ENCODE measurements at regions not wholly inside any gene's neighbourhood (a gene's known extent, or its start where the extent isn't known, plus 50 kb on each side); places are given as distances from the start of the nearest gene placed in this dataset.

DNA sequence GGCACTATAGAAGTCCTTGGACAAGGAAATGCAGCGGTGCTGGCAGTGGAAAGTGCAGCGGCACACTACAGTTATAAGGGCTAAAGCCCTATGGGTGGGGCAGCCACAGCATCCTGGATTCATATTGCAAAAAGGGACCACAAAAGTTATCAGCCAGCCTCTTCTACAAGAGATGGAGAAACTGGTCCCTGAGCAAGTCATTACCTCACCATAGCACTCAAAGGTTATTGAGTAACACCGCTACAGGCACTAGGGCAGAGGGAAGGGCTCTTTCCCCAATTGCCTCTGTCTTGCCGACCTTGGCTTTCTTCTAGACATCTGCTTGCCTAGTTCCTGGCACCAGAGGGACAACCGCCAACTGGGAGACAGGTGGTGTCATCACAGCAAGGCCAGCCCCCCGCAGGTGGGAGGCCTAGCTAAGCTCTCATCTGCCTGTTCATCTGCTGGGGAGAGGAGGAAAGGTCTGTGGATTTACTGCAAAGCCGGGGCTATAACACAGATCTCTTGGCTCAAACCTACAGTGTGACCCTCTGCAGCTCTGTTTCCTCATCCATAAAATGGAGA is 600.0 kb downstream of the BCOR start:
- no peaks in the 10 kb centered on the region for H3K9me3 ChIP-seq (ENCODE audit: insufficient read depth, low read length)

DNA sequence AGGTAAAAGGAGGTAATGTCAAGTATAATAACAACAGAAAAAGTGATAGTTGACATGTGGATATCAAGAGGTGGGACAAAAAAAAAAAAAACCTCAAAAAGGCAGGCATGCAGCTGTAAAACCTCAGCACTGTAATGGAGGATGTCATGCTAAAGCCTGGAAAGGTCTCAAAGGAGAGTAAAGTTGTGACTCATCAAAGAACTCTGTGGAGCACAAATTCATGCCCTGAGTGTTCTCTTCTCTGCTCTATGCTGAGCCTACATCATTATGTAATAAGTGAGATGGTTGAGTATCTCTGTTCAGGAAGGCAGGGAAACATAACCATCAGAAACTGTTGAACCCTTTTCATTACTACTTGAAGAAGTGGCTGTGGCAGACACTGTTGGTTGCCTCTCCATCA is 597.8 kb downstream of the BCOR start:
- Histone ChIP-seq H3K9ac (ENCODE audit: low read length) (no peak overlapping the region), H3K27me3 (ENCODE audit: low read depth, low read length) (peaks cover 26% of the 10 kb centered on the region), H3K27ac (ENCODE audit: low read length) (no peak overlapping the region), H3K4me2 (ENCODE audit: low read length) (no peak overlapping the region), H4K20me1 (ENCODE audit: insufficient read depth, low read length) (no peaks in the 10 kb centered on the region), H3K36me3 (replicated peaks; ENCODE audit: low read depth, low read length) (no peaks in the 10 kb centered on the region), H3K4me1 (ENCODE audit: low read length) (no peaks in the 10 kb centered on the region), H3K9me3 (ENCODE audit: insufficient read depth, low read length) (no peaks in the 10 kb centered on the region), H2AFZ (ENCODE audit: low read depth, low read length) (no peak overlapping the region), H3K79me2 (ENCODE audit: low read length) (no peaks in the 10 kb centered on the region), H3K4me3 (ENCODE audit: low read length) (no peak overlapping the region)
- no peak for TF ChIP-seq EZH2phosphoT487 (IDR thresholded peaks at IDR 0.05; ENCODE audit: low read depth)
- TF ChIP-seq, protein P1, sequence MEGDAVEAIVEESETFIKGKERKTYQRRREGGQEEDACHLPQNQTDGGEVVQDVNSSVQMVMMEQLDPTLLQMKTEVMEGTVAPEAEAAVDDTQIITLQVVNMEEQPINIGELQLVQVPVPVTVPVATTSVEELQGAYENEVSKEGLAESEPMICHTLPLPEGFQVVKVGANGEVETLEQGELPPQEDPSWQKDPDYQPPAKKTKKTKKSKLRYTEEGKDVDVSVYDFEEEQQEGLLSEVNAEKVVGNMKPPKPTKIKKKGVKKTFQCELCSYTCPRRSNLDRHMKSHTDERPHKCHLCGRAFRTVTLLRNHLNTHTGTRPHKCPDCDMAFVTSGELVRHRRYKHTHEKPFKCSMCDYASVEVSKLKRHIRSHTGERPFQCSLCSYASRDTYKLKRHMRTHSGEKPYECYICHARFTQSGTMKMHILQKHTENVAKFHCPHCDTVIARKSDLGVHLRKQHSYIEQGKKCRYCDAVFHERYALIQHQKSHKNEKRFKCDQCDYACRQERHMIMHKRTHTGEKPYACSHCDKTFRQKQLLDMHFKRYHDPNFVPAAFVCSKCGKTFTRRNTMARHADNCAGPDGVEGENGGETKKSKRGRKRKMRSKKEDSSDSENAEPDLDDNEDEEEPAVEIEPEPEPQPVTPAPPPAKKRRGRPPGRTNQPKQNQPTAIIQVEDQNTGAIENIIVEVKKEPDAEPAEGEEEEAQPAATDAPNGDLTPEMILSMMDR (IDR thresholded peaks at IDR 0.05; ENCODE audit: low read depth, low read length), result no peak

More for the DNA sequence above, 600.0 kb downstream of the BCOR start:
- H3K9ac ChIP-seq (ENCODE audit: low read length), result no peak overlapping the region
- H3K4me2 ChIP-seq (ENCODE audit: low read length), result no peak overlapping the region
- no peaks in the 10 kb centered on the region for H4K20me1 ChIP-seq (ENCODE audit: insufficient read depth, low read length)
- no peak overlapping the region for H2AFZ ChIP-seq (ENCODE audit: low read depth, low read length)
- H3K36me3 ChIP-seq (replicated peaks; ENCODE audit: low read depth, low read length), result no peaks in the 10 kb centered on the region
- no peak overlapping the region for H3K4me3 ChIP-seq (ENCODE audit: low read length)
- H3K27me3 ChIP-seq (ENCODE audit: low read depth, low read length), result peaks cover 32% of the 10 kb centered on the region
- no peaks in the 10 kb centered on the region for H3K79me2 ChIP-seq (ENCODE audit: low read length)
- peaks cover 16% of the 10 kb centered on the region for H3K4me1 ChIP-seq (ENCODE audit: low read length)
- TF ChIP-seq EZH2phosphoT487 (IDR thresholded peaks at IDR 0.05; ENCODE audit: low read depth), result no peak
- TF ChIP-seq, protein P1 (IDR thresholded peaks at IDR 0.05; ENCODE audit: low read depth, low read length), result no peak
- no peak overlapping the region for H3K27ac ChIP-seq (ENCODE audit: low read length)

DNA sequence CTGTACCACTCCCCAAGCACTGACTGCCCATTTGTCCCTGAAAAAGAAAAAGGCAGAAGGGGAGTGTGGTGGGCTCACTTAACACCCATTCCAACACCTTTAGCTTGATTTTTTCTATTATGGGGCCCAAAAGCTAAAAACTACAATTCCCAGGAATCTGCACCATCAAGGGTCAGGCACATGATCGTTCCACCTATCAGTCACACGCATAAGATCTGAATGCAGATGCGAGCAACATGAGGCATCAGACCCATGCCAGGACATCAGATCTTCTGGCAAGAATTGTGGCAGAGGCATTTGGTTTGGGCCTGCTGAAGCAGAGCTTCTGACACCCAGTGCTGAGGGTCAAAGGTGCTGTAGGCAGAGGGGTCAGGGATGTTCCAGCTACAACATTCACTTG is 595.9 kb downstream of the BCOR start:
- Histone ChIP-seq H2AFZ (ENCODE audit: low read depth, low read length) (no peak overlapping the region), H3K9ac (ENCODE audit: low read length) (no peak overlapping the region), H3K79me2 (ENCODE audit: low read length) (no peaks in the 10 kb centered on the region), H3K4me3 (ENCODE audit: low read length) (no peak overlapping the region), H3K27ac (ENCODE audit: low read length) (no peak overlapping the region), H3K9me3 (ENCODE audit: insufficient read depth, low read length) (no peaks in the 10 kb centered on the region), H3K4me2 (ENCODE audit: low read length) (no peak overlapping the region), H4K20me1 (ENCODE audit: insufficient read depth, low read length) (no peaks in the 10 kb centered on the region), H3K36me3 (replicated peaks; ENCODE audit: low read depth, low read length) (no peaks in the 10 kb centered on the region), H3K4me1 (ENCODE audit: low read length) (no peaks in the 10 kb centered on the region; the same call in 1 of the 2 replicates), H3K27me3 (ENCODE audit: low read depth, low read length) (peaks cover 24% of the 10 kb centered on the region)
- TF ChIP-seq, protein P1 (IDR thresholded peaks at IDR 0.05; ENCODE audit: low read depth, low read length), result no peak
- no peak for TF ChIP-seq EZH2phosphoT487 (IDR thresholded peaks at IDR 0.05; ENCODE audit: low read depth)

DNA sequence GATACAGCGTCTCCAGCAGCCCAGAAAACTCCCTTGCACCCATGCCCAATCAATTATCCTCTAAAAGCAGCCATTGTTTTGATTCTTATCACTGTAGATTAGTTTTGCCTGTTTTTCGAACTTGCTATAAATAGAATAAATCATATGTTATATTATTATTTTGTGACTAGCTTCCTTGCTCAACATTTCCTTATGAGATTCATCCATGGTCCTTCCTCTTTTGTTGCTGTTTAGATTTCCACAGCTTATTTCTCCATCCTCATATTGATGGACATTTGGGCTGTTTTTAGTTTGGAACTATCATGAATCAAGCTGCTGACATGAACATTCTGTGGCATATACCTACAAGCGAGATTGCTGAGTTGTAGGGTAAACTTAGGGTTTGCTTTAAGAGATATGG is 595.3 kb downstream of the BCOR start:
- no peak overlapping the region for H3K27ac ChIP-seq (ENCODE audit: low read length)
- H3K4me2 ChIP-seq (ENCODE audit: low read length), result no peak overlapping the region
- TF ChIP-seq, protein P1 (IDR thresholded peaks at IDR 0.05; ENCODE audit: low read depth, low read length), result no peak
- TF ChIP-seq EZH2phosphoT487 (IDR thresholded peaks at IDR 0.05; ENCODE audit: low read depth), result no peak
- H3K36me3 ChIP-seq (replicated peaks; ENCODE audit: low read depth, low read length), result no peaks in the 10 kb centered on the region
- H3K4me1 ChIP-seq (ENCODE audit: low read length), result peaks cover under 1% of the 10 kb centered on the region; the same call in 1 of the 2 replicates
- H2AFZ ChIP-seq (ENCODE audit: low read depth, low read length), result no peak overlapping the region
- no peaks in the 10 kb centered on the region for H4K20me1 ChIP-seq (ENCODE audit: insufficient read depth, low read length)
- no peaks in the 10 kb centered on the region for H3K79me2 ChIP-seq (ENCODE audit: low read length)
- H3K9me3 ChIP-seq (ENCODE audit: insufficient read depth, low read length), result no peaks in the 10 kb centered on the region
- peaks cover 24% of the 10 kb centered on the region for H3K27me3 ChIP-seq (ENCODE audit: low read depth, low read length)
- H3K4me3 ChIP-seq (ENCODE audit: low read length), result no peak overlapping the region
- H3K9ac ChIP-seq (ENCODE audit: low read length), result no peak overlapping the region

All from OCI-LY3 (cell line).